OCI-LY7 (cell line): ENCODE measurements at regions not wholly inside any gene's neighbourhood (a gene's known extent, or its start where the extent isn't known, plus 50 kb on each side); places are given as distances from the start of the nearest gene placed in this dataset.

Experiments used
- BruUV-seq: library from RNA; stranded (reverse); fragments of 400-500 nt; replicated peaks from 2 replicates; lab custom pipeline; 2021; lab: Mats Ljungman, UMichigan
- CTCF ChIA-PET: fragments of 300-600 bp; sonication (Branson Sonifier 250); formaldehyde crosslinking; loops from one replicate; lab custom pipeline; 2022; ENCODE audit warnings: antibody characterized with exemption; ENCODE audit not compliant: unreplicated experiment; lab: Charles Lee
- POLR2A ChIA-PET: fragments of 300-600 bp; sonication (Branson Sonifier 250); formaldehyde crosslinking; loops from one replicate; lab custom pipeline; 2022; ENCODE audit warnings: antibody characterized with exemption; lab: Charles Lee
- DNase-seq: peaks from one replicate; pipeline ENCODE4 v3.0.0-alpha.2; 2015; ENCODE audit warnings: low spot score
- H2AFZ ChIP-seq: fragments of 200-600 bp; sonication (generic), shearing (Covaris generic); 2 replicates; pipeline ENCODE4 v1.6.1; 2014; ENCODE audit warnings: mild to moderate bottlenecking, antibody characterized with exemption, low read length, moderate library complexity
- H3K27ac ChIP-seq: fragments of 200-600 bp; sonication (generic); 2 replicates; pipeline ENCODE4 v1.5.1; 2014; ENCODE audit warnings: mixed run types, low read depth, mild to moderate bottlenecking, moderate library complexity, low read length, inconsistent platforms; ENCODE audit not compliant: poor library complexity, severe bottlenecking
- H3K36me3 ChIP-seq: fragments of 200-600 bp; sonication (generic); 2 replicates; pipeline ENCODE4 v1.6.1; 2014; ENCODE audit warnings: mild to moderate bottlenecking, antibody characterized with exemption, low read length, moderate library complexity, mixed read lengths; ENCODE audit not compliant: insufficient read depth
- H3K4me1 ChIP-seq: fragments of 200-600 bp; sonication (generic); 2 replicates; pipeline ENCODE4 v1.5.1; 2014; ENCODE audit warnings: mild to moderate bottlenecking, low read length; ENCODE audit not compliant: insufficient read depth, poor library complexity, severe bottlenecking
- H3K4me2 ChIP-seq: fragments of 200-600 bp; sonication (generic); 2 replicates; pipeline ENCODE4 v1.6.1; 2014; ENCODE audit warnings: mild to moderate bottlenecking, low read length
- H3K4me3 ChIP-seq: fragments of 200-600 bp; sonication (generic); 2 replicates; pipeline ENCODE4 v1.5.1; 2014; ENCODE audit warnings: mild to moderate bottlenecking, low read depth, low read length; ENCODE audit not compliant: poor library complexity, severe bottlenecking
- H3K79me2 ChIP-seq: fragments of 200-600 bp; sonication (generic); 2 replicates; pipeline ENCODE4 v1.6.1; 2016; ENCODE audit warnings: low read depth, mild to moderate bottlenecking, low read length, moderate library complexity, mixed read lengths; ENCODE audit not compliant: insufficient read depth
- H3K9me2 ChIP-seq: fragments of 200-600 bp; sonication (generic); 2 replicates; pipeline ENCODE4 v1.6.1; 2016; ENCODE audit warnings: mild to moderate bottlenecking, low read length, mixed read lengths; ENCODE audit not compliant: insufficient read depth
- H3K9me3 ChIP-seq: fragments of 200-600 bp; sonication (generic); 2 replicates; pipeline ENCODE4 v1.6.1; 2014; ENCODE audit warnings: mild to moderate bottlenecking, mixed run types, low read length, mixed read lengths
- H4K20me1 ChIP-seq: fragments of 200-600 bp; sonication (generic); 2 replicates; pipeline ENCODE4 v1.6.1; 2014; ENCODE audit warnings: mild to moderate bottlenecking, antibody characterized with exemption, low read length, moderate library complexity, mixed read lengths; ENCODE audit not compliant: insufficient read depth
- EZH2phosphoT487 ChIP-seq: fragments of 200-600 bp; sonication (generic); IDR thresholded peaks from 2 replicates; pipeline ENCODE4 v1.6.1; 2018; ENCODE audit warnings: low read depth, borderline replicate concordance, mild to moderate bottlenecking, mixed run types, antibody characterized with exemption, low read length, moderate library complexity, mixed read lengths
- intact Hi-C: fragments of 100-400 bp; cut with micrococcal nuclease; formaldehyde crosslinking; loops from one replicate; pipeline ENCODE4 v1.10.0; 2022; ENCODE audit not compliant: unreplicated experiment
- TF ChIP-seq, protein P1 (sequence below): fragments of 200-600 bp; sonication (generic); conservative IDR thresholded peaks from 2 replicates; pipeline ENCODE4 v1.5.1; 2014; ENCODE audit warnings: mild to moderate bottlenecking, antibody characterized with exemption, low read length, moderate library complexity, mixed read lengths

DNA sequence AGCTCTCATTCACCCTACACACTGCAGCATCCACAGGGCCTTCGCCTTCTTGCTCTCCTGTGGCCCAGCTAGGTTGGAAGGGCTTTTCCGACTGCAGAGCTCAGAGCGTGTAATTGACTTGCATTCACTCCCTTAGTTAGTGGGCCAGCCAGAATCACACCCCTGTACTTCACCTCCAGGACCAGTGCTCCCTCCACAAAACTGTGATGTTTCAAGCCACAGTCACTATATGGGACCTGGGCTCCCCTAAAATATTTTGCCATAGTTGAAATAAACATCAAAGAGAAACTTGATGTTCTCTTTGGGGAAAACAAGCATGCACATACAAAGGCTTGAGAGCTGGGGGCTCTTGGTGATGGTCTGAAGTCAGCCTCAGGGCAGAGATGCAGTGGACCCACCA is 69.7 kb upstream of the POU3F3 start:
- CTCF ChIA-PET, result no interaction called here
- no peak overlapping the region for H2AFZ ChIP-seq
- BruUV-seq, result no TSS peak
- no peaks in the 10 kb centered on the region for H4K20me1 ChIP-seq
- H3K9me3 ChIP-seq, result no peaks in the 10 kb centered on the region
- no peaks in the 10 kb centered on the region for H3K36me3 ChIP-seq
- DNase-seq, result no peak
- H3K79me2 ChIP-seq, result no peaks in the 10 kb centered on the region
- H3K4me3 ChIP-seq, result no peak overlapping the region
- no peak overlapping the region for H3K4me2 ChIP-seq
- no peaks in the 10 kb centered on the region for H3K4me1 ChIP-seq
- H3K27ac ChIP-seq, result no peak overlapping the region
- POLR2A ChIA-PET, result no interaction called here
- no peaks in the 10 kb centered on the region for H3K9me2 ChIP-seq
- TF ChIP-seq EZH2phosphoT487, result no peak
- TF ChIP-seq, protein P1, sequence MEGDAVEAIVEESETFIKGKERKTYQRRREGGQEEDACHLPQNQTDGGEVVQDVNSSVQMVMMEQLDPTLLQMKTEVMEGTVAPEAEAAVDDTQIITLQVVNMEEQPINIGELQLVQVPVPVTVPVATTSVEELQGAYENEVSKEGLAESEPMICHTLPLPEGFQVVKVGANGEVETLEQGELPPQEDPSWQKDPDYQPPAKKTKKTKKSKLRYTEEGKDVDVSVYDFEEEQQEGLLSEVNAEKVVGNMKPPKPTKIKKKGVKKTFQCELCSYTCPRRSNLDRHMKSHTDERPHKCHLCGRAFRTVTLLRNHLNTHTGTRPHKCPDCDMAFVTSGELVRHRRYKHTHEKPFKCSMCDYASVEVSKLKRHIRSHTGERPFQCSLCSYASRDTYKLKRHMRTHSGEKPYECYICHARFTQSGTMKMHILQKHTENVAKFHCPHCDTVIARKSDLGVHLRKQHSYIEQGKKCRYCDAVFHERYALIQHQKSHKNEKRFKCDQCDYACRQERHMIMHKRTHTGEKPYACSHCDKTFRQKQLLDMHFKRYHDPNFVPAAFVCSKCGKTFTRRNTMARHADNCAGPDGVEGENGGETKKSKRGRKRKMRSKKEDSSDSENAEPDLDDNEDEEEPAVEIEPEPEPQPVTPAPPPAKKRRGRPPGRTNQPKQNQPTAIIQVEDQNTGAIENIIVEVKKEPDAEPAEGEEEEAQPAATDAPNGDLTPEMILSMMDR, result no peak
- intact Hi-C loops, result no loop called here

DNA sequence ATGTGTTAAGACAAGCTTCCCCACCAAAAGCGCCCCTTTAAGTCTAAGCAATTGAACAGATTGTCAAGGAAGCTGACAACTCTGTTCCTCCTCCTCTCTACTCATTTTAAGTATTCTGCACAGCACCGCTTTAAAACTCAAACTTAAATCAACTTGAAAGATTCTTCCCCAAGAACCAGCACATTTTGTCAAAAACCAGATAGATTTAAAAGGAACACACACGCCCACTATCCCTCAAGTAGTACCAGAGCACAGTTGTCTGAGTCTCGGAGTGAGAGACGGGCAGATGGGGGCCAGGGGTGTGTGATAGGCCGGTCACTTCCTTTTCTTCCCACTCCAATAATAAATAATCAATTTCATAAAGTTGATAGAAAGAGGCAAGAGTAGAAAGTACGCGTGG is 67.7 kb upstream of the POU3F3 start:
- Histone ChIP-seq H3K4me1 (no peaks in the 10 kb centered on the region), H2AFZ (no peak overlapping the region), H3K79me2 (no peaks in the 10 kb centered on the region), H3K9me3 (no peaks in the 10 kb centered on the region), H3K27ac (no peak overlapping the region), H3K4me2 (no peak overlapping the region), H3K4me3 (no peak overlapping the region), H4K20me1 (no peaks in the 10 kb centered on the region), H3K9me2 (no peaks in the 10 kb centered on the region), H3K36me3 (no peaks in the 10 kb centered on the region)
- no TSS peak for BruUV-seq
- no peak for TF ChIP-seq EZH2phosphoT487
- TF ChIP-seq, protein P1, result no peak
- intact Hi-C loops, result no loop called here
- ChIA-PET CTCF (no interaction called here), POLR2A (no interaction called here)
- no peak for DNase-seq

DNA sequence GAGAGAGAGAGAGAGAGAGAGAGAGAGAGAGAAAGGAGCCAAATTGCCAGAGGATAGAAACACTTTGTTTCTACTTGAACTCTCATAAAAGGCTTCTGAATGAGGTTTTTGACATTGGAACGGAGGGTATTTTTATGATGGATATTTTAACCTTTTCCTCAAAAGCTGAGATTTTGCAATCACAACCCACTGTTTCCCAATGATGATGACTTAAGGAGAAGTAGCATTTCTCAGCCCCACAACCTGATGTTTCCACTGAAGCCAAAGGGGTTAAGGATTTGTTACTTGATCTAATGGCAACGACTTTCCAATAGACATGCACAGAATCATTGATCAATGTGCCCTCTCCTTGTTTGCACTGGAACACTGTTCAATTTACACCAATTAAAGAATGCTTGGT is 67.1 kb upstream of the POU3F3 start:
- POLR2A ChIA-PET, result no interaction called here

More for the DNA sequence above, 67.1 kb upstream of the POU3F3 start:
- H3K4me1 ChIP-seq, result no peaks in the 10 kb centered on the region
- no peak overlapping the region for H3K27ac ChIP-seq
- no peaks in the 10 kb centered on the region for H3K9me2 ChIP-seq
- no peak overlapping the region for H3K4me3 ChIP-seq
- CTCF ChIA-PET, result no interaction called here
- DNase-seq, result no peak
- H3K79me2 ChIP-seq, result no peaks in the 10 kb centered on the region
- no peak for TF ChIP-seq EZH2phosphoT487
- TF ChIP-seq, protein P1, result no peak
- H3K9me3 ChIP-seq, result no peaks in the 10 kb centered on the region
- no TSS peak for BruUV-seq
- H3K36me3 ChIP-seq, result no peaks in the 10 kb centered on the region
- no peaks in the 10 kb centered on the region for H4K20me1 ChIP-seq
- H3K4me2 ChIP-seq, result no peak overlapping the region
- intact Hi-C loops, result no loop called here
- no peak overlapping the region for H2AFZ ChIP-seq
